AG10803 (cell line): ENCODE measurements at regions not wholly inside any gene's neighbourhood (a gene's known extent, or its start where the extent isn't known, plus 50 kb on each side); places are given as distances from the start of the nearest gene placed in this dataset.
"Not testable (repeated sequence)": the region's sequence is repeated elsewhere in the genome, so short reads cannot be mapped to it uniquely, and the experiment has no call there.

ENCODE experiments used
- DNase-seq: peaks from one replicate; pipeline ENCODE4 v3.0.0; 2010; ENCODE audit warnings: low read depth
- H3K4me3 ChIP-seq: 2 replicates; pipeline ENCODE4 v1.5.1; 2011; ENCODE audit warnings: mild to moderate bottlenecking, low read length, control low read depth
- CTCF ChIP-seq: conservative IDR thresholded peaks from 2 replicates; pipeline ENCODE4 v1.5.1; 2011; ENCODE audit warnings: mild to moderate bottlenecking, low read length, control low read depth, inconsistent platforms

- no peak for TF ChIP-seq CTCF
- DNase-seq: no peak
- H3K4me3 ChIP-seq: no peak overlapping the region
Observed at GRCh38 chr5:114148253-114148652, 213.6 kb upstream of the KCNN2 start.

- not testable (repeated sequence) for DNase-seq, H3K4me3 ChIP-seq
Observed at GRCh38 chr5:114148728-114149127, 213.1 kb upstream of the KCNN2 start.

- TF ChIP-seq CTCF: no peak
- no peak for DNase-seq
- no peak overlapping the region for H3K4me3 ChIP-seq
Observed at GRCh38 chr5:114152656-114153360, 209.1 kb upstream of the KCNN2 start.

GRCh38 chr5:114153392-114153791 lies 208.5 kb upstream of the KCNN2 start:
- H3K4me3 ChIP-seq: no peak overlapping the region
- DNase-seq: no peak
- no peak for TF ChIP-seq CTCF

- H3K4me3 ChIP-seq: no peak overlapping the region
- DNase-seq: no peak
- no peak for TF ChIP-seq CTCF
Observed at GRCh38 chr5:114153833-114154232, 208.0 kb upstream of the KCNN2 start.

- DNase-seq: no peak
- no peak overlapping the region for H3K4me3 ChIP-seq
- no peak for TF ChIP-seq CTCF
Observed at GRCh38 chr5:114166081-114166480, 195.8 kb upstream of the KCNN2 start.

- no peak for DNase-seq
- no peak for TF ChIP-seq CTCF
- no peak overlapping the region for H3K4me3 ChIP-seq
Observed at GRCh38 chr5:114174131-114174530, 187.7 kb upstream of the KCNN2 start.
